NCI-H146 treated with DMSO at 0.1 percent for 48 hours (cell line): ENCODE measurements at regions not wholly inside any gene's neighbourhood (a gene's known extent, or its start where the extent isn't known, plus 50 kb on each side); places are given as distances from the start of the nearest gene placed in this dataset.
"Not testable (repeated sequence)": the region's sequence is repeated elsewhere in the genome, so short reads cannot be mapped to it uniquely, and the experiment has no call there.

Source experiments
- DNase-seq: peaks from one replicate; lab custom pipeline; 2025; ENCODE audit not compliant: unreplicated experiment; lab: John Stamatoyannopoulos, UW

DNA sequence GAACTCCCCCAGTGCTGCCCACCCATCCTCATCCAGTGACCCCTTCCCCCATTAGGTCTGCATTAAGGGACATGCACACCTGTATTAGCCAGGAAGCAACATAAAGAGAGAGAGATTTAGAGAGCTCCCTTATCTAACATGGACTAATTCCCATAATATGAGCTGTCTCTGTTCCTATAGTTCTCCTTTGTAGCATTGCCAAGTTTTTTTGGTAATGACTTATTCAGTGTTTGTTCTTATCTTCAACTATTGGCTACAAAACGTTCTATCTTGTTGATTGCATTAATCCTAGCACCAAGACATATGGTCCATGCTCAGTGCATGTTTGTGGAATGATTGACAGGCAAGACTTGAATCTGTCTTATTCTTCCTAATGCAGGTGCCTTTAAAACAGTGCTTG lies 264.0 kb downstream of the ADGRL2 start:
- DNase-seq = no peak

DNA sequence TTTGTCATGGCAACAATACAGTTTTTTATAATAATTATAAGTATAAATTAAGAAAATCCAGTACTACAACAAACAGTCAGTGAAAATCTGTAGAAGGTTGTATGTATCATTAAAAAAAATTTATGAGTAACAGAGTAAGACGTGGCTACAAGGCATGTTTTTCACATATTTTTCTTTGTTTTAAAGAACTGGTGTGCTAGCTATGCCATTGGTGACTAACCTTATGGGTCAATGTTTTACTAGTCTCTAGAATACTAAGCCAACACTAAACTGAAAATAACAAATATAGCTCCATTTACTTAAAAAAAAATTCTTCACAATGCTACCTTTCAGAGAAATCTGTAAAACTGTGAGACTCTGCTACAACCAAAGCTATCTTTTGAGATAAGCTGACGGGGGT lies 261.5 kb downstream of the ADGRL2 start:
- no peak for DNase-seq

DNA sequence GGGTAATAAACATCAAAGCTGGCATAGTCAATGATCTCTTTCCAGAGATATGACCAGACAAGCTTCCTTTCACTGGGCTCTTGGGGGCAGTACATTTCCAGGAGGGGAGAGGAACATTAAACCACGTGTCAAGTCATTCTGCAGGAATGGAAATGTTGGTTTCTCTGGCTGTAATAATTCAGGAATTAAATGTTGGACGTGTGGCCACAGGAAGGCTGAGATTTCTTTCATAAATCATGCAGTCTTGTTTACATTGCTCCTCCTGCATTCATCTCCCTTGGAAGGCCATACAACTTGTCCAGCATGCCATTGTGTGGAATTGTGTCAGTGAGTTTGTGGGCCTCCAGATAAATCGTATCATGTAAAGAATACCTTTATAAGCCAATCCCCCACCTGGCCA lies 259.2 kb downstream of the ADGRL2 start:
- DNase-seq = no peak

DNA sequence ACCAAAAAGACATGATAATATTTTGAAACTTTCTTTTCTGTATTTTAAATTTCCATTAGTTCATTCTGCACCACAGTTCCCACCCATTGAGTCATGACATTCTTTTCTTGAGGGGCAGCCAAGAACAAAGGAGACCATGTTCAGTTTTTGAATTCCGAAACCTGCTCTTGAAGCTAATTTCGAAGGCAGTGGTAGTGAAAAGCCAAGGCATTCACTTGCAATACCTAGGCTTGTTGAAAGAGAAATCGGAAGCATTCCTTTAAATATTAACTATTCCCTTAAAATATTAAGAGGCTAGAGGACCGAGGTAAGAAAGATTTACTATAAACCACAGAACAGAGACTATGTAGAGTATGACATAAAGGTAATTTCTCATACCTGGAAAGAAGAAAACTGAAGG lies 256.3 kb downstream of the ADGRL2 start:
- no peak for DNase-seq

DNA sequence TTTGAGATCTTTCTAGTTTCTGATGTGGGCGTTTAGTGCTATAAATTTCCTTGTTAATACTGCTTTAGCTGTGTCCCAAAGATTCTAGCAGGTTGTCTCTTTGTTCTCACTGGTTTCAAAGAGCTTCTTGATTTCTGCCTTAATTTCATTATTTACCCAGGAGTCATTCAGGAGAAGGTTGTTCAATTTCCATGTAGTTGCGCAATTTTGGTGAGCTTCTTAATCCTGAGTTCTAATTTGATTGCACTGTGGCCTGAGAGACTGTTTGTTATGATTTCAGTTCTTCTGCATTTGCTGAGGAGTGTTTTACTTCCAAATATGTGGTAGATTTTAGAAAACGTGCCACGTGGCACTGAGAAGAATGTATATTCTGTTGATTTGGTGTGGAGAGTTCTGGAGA lies 254.6 kb downstream of the ADGRL2 start:
- DNase-seq = not testable (repeated sequence)

DNA sequence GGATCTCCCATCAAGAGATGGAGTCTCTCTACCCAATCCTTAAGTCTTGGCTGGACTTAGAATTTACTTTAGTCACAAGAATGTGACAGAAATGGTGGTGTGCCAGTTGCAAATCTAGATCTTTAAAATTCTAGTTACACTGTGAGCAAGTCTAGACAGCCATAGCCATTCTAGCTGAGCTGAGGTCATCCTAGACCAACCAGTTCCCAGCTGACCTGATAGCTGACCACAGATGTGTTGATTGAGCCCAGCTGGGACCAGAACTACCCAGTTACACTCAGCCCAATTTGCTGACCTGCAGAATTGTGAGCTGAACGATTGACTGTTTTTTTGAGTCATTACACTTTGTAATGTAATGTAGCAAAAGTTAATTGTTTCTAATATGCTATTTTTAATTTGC lies 251.8 kb downstream of the ADGRL2 start:
- no peak for DNase-seq

DNA sequence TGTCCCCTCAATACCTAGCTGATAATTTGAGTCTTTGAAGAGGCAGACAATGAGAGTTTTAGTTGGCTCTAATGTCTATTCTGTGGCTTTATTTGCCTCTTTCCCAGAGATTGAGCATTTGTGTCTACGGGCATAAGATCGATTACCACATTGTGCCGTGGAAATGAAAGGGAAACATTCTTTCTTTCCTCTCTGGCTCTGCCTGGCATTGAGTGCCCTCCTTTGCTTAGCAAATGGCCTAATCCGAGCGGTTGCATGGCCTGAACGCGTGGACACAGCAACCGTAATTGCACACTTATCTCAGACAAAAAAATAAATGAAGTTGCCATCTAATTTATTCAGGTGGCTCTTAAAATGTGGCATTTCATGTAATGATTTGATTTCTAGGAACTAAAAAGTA lies 247.9 kb downstream of the ADGRL2 start:
- DNase-seq = no peak

DNA sequence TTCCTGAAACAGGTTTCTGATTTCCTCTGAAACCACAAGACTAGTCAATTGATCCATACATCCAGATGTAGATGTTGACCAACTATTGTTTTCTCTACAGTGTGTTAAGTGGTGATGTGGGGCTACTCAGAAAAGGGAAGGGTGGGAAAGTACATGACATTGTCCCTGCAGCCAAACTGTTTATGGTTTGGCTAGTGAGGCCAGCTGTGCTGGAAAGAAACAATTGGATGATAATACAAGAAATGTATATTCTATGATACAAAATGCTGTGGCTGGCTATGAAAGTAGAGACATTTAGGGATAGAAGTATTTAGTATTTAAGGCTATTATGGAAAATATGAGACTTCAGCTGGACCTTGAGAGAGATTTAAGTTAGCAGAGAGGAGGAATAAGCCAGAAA lies 244.5 kb downstream of the ADGRL2 start:
- DNase-seq = no peak

DNA sequence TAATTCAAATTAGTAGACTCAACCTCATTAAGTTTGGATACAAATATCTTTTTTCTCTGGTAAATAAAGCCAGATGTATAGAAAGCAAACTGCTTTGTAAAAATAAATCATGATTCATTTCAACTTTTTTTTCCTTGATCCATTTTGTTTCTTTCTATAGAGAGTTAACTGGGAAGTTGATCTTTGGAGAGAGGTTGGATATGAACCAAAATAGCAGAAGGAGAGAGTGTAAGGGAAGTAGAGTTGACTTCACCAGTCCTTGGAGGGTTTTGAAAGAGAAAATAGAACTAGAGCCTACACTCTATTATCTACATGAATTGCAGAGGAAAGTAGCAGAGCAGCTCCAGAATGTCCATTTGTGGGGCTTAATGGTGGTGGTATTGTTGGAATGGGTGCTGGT lies 243.8 kb downstream of the ADGRL2 start:
- no peak for DNase-seq

DNA sequence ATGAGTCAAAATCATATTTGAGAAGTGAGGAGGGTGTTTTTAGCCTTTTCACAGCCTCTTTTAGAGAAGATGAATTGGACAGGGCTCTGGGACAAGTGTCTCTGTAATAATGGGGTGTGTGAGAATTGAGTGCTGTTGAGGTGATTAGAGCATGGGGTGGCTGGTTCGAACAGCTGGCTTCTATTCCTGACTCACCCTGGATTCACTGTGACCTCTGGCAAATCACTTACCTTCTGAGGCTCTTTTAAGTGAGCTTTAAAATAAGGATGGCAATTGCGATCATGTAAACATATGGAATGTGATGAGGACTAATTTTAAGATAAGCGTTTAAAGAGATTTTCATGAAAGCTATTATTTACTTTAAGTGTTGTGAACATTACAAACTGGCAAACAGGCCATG lies 243.4 kb downstream of the ADGRL2 start:
- DNase-seq = no peak

DNA sequence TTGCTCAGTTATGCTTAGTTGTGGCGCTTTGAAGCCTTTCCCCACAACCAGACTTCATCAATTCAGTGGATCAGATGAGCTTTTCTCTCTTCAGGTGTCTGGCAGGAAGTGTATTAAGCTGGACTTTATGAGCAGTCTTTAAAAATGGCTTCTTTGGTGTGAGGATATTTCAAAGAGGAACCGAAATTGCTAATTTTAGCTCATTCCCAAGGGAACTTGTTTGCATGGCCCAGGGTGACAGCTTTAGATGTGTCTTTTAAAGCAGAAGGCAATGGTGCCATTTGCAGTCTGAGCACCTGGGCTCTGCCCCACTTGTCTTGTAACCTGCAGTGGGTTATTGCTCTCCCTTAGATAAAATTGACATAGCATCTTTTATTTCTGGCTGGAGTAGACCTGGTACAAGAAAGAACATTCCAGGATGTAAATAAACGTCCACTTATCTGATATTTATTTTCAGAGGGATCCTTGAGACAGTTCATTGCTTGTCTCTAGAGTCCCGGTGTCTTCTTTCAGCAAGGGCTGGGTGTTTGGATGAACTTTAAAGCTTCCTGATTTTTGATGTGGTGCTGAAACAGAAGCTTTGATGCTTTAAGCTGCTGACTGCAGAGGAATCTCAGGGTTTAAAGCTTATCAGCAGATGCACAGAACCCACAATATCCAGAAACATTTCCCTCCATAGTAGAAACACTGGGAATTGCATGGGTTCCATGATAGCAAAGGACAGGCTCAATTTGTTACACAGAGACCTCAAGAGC lies 241.7 kb downstream of the ADGRL2 start:
- no peak for DNase-seq
